ENCODE measurements at regions not wholly inside any gene's neighbourhood (a gene's known extent, or its start where the extent isn't known, plus 50 kb on each side); places are given as distances from the start of the nearest gene placed in this dataset.

- Histone ChIP-seq H3K27ac (no peak overlapping the region), H3K4me3 (no peak overlapping the region), H3K27me3 (peaks cover 0 to 16% of the 10 kb centered on the region in 2 donors), H3K4me1 (peaks cover 0 to 7% (median 0%) of the 10 kb centered on the region in 4 donors), H3K9me3 (no peaks in the 10 kb centered on the region), H3K36me3 (no peaks in the 10 kb centered on the region)
- intact Hi-C loops (cut with DNase I; ENCODE audit: low total_unique reads), result no loop called here
- no peak for TF ChIP-seq CTCF (IDR thresholded peaks at IDR 0.05)
- DNase-seq, result no peak
These were observed 130.4 kb upstream of the RPS6KA2 start for GRCh38 chr6:166757232-166758135.

GRCh38 chr6:166754218-166755030, 127.4 kb upstream of the RPS6KA2 start:
- intact Hi-C loops (cut with DNase I; ENCODE audit: low total_unique reads), result no loop called here
- H3K27me3 ChIP-seq, result peaks cover 0 to 20% of the 10 kb centered on the region in 2 donors
- no peak for DNase-seq
- H3K36me3 ChIP-seq, result no peaks in the 10 kb centered on the region
- H3K9me3 ChIP-seq, result no peaks in the 10 kb centered on the region
- H3K4me1 ChIP-seq, result peaks cover 0 to 7% (median 0%) of the 10 kb centered on the region in 4 donors
- no peak overlapping the region for H3K27ac ChIP-seq
- no peak for TF ChIP-seq CTCF (IDR thresholded peaks at IDR 0.05)
- H3K4me3 ChIP-seq, result no peak overlapping the region

GRCh38 chr6:166752928-166753721, 126.1 kb upstream of the RPS6KA2 start:
- H3K36me3 ChIP-seq, result no peaks in the 10 kb centered on the region
- no peak overlapping the region for H3K27ac ChIP-seq
- DNase-seq, result no peak
- peaks cover 0 to 20% of the 10 kb centered on the region in 2 donors for H3K27me3 ChIP-seq
- intact Hi-C loops (cut with DNase I; ENCODE audit: low total_unique reads), result no loop called here
- TF ChIP-seq CTCF (IDR thresholded peaks at IDR 0.05), result no peak
- H3K9me3 ChIP-seq, result no peaks in the 10 kb centered on the region
- peaks cover 0 to 7% (median 0%) of the 10 kb centered on the region in 4 donors for H3K4me1 ChIP-seq
- no peak overlapping the region for H3K4me3 ChIP-seq

- Histone ChIP-seq H3K4me3 (no peak overlapping the region), H3K27me3 (peaks cover 0 to 21% of the 10 kb centered on the region in 2 donors), H3K36me3 (no peaks in the 10 kb centered on the region), H3K9me3 (no peaks in the 10 kb centered on the region), H3K4me1 (no peaks in the 10 kb centered on the region), H3K27ac (no peak overlapping the region)
- no peak for TF ChIP-seq CTCF (IDR thresholded peaks at IDR 0.05)
- intact Hi-C loops (cut with DNase I; ENCODE audit: low total_unique reads), result no loop called here
- no peak for DNase-seq
These were observed 125.0 kb upstream of the RPS6KA2 start for GRCh38 chr6:166752097-166752496.

GRCh38 chr6:166751051-166751595, 124.1 kb upstream of the RPS6KA2 start:
- no peak overlapping the region for H3K27ac ChIP-seq
- no peaks in the 10 kb centered on the region for H3K9me3 ChIP-seq
- no peak overlapping the region for H3K4me3 ChIP-seq
- peaks cover 0 to 19% of the 10 kb centered on the region in 2 donors for H3K27me3 ChIP-seq
- H3K36me3 ChIP-seq, result no peaks in the 10 kb centered on the region
- intact Hi-C loops (cut with DNase I; ENCODE audit: low total_unique reads), result no loop called here
- DNase-seq, result no peak
- TF ChIP-seq CTCF (IDR thresholded peaks at IDR 0.05), result no peak
- no peaks in the 10 kb centered on the region for H3K4me1 ChIP-seq
